ENCODE measurements at regions not wholly inside any gene's neighbourhood (a gene's known extent, or its start where the extent isn't known, plus 50 kb on each side); places are given as distances from the start of the nearest gene placed in this dataset.

DNA sequence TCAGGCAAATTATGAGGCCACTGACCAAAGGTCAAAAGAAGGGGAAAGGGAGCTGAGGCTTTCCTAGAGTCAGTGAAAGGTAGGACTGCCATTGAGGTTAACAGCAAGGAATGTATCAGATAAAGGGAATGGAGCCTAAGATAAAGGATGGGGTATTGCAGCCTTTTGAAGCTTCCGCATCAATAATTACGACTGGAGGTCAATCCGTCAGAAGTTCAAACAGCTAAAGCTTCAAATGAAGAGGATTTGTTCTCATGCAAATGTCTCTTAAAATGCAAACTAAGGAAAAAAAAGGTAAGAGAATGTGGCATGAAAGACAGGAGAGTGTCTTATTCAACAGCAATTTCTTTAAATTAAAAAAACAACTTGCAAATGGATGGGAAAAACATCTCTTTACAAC lies 341.1 kb upstream of the RGMB start:
- TF ChIP-seq, protein P1, sequence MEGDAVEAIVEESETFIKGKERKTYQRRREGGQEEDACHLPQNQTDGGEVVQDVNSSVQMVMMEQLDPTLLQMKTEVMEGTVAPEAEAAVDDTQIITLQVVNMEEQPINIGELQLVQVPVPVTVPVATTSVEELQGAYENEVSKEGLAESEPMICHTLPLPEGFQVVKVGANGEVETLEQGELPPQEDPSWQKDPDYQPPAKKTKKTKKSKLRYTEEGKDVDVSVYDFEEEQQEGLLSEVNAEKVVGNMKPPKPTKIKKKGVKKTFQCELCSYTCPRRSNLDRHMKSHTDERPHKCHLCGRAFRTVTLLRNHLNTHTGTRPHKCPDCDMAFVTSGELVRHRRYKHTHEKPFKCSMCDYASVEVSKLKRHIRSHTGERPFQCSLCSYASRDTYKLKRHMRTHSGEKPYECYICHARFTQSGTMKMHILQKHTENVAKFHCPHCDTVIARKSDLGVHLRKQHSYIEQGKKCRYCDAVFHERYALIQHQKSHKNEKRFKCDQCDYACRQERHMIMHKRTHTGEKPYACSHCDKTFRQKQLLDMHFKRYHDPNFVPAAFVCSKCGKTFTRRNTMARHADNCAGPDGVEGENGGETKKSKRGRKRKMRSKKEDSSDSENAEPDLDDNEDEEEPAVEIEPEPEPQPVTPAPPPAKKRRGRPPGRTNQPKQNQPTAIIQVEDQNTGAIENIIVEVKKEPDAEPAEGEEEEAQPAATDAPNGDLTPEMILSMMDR (IDR thresholded peaks at IDR 0.05) = no peak
- TF ChIP-seq ZNF232 (CRISPR knock-in tag; IDR thresholded peaks at IDR 0.05) = no peak
- no peak for TF ChIP-seq ZNF416 (CRISPR knock-in tag; IDR thresholded peaks at IDR 0.05)
- TF ChIP-seq, protein P2, sequence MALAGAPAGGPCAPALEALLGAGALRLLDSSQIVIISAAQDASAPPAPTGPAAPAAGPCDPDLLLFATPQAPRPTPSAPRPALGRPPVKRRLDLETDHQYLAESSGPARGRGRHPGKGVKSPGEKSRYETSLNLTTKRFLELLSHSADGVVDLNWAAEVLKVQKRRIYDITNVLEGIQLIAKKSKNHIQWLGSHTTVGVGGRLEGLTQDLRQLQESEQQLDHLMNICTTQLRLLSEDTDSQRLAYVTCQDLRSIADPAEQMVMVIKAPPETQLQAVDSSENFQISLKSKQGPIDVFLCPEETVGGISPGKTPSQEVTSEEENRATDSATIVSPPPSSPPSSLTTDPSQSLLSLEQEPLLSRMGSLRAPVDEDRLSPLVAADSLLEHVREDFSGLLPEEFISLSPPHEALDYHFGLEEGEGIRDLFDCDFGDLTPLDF (CRISPR knock-in tag; IDR thresholded peaks at IDR 0.05) = no peak
- no peak for TF ChIP-seq TP53 (CRISPR knock-in tag; IDR thresholded peaks at IDR 0.05)
- no peak for TF ChIP-seq ESRRA (CRISPR knock-in tag; IDR thresholded peaks at IDR 0.05; ENCODE audit: borderline replicate concordance)
- TF ChIP-seq, protein P3, sequence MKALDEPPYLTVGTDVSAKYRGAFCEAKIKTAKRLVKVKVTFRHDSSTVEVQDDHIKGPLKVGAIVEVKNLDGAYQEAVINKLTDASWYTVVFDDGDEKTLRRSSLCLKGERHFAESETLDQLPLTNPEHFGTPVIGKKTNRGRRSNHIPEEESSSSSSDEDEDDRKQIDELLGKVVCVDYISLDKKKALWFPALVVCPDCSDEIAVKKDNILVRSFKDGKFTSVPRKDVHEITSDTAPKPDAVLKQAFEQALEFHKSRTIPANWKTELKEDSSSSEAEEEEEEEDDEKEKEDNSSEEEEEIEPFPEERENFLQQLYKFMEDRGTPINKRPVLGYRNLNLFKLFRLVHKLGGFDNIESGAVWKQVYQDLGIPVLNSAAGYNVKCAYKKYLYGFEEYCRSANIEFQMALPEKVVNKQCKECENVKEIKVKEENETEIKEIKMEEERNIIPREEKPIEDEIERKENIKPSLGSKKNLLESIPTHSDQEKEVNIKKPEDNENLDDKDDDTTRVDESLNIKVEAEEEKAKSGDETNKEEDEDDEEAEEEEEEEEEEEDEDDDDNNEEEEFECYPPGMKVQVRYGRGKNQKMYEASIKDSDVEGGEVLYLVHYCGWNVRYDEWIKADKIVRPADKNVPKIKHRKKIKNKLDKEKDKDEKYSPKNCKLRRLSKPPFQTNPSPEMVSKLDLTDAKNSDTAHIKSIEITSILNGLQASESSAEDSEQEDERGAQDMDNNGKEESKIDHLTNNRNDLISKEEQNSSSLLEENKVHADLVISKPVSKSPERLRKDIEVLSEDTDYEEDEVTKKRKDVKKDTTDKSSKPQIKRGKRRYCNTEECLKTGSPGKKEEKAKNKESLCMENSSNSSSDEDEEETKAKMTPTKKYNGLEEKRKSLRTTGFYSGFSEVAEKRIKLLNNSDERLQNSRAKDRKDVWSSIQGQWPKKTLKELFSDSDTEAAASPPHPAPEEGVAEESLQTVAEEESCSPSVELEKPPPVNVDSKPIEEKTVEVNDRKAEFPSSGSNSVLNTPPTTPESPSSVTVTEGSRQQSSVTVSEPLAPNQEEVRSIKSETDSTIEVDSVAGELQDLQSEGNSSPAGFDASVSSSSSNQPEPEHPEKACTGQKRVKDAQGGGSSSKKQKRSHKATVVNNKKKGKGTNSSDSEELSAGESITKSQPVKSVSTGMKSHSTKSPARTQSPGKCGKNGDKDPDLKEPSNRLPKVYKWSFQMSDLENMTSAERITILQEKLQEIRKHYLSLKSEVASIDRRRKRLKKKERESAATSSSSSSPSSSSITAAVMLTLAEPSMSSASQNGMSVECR (CRISPR knock-in tag; IDR thresholded peaks at IDR 0.05; ENCODE audit: borderline replicate concordance) = no peak
- TF ChIP-seq, protein P4, sequence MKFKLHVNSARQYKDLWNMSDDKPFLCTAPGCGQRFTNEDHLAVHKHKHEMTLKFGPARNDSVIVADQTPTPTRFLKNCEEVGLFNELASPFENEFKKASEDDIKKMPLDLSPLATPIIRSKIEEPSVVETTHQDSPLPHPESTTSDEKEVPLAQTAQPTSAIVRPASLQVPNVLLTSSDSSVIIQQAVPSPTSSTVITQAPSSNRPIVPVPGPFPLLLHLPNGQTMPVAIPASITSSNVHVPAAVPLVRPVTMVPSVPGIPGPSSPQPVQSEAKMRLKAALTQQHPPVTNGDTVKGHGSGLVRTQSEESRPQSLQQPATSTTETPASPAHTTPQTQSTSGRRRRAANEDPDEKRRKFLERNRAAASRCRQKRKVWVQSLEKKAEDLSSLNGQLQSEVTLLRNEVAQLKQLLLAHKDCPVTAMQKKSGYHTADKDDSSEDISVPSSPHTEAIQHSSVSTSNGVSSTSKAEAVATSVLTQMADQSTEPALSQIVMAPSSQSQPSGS (CRISPR knock-in tag; IDR thresholded peaks at IDR 0.05; ENCODE audit: borderline replicate concordance, low read depth) = no peak
- TF ChIP-seq SMAD3 (CRISPR knock-in tag; IDR thresholded peaks at IDR 0.05; ENCODE audit: borderline replicate concordance) = no peak
- TF ChIP-seq ZNF219 (CRISPR knock-in tag; IDR thresholded peaks at IDR 0.05; ENCODE audit: borderline replicate concordance) = no peak
- TF ChIP-seq, protein P5, sequence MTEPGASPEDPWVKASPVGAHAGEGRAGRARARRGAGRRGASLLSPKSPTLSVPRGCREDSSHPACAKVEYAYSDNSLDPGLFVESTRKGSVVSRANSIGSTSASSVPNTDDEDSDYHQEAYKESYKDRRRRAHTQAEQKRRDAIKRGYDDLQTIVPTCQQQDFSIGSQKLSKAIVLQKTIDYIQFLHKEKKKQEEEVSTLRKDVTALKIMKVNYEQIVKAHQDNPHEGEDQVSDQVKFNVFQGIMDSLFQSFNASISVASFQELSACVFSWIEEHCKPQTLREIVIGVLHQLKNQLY (CRISPR knock-in tag; IDR thresholded peaks at IDR 0.05) = no peak
- TF ChIP-seq, protein P6, sequence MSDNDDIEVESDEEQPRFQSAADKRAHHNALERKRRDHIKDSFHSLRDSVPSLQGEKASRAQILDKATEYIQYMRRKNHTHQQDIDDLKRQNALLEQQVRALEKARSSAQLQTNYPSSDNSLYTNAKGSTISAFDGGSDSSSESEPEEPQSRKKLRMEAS (CRISPR knock-in tag; IDR thresholded peaks at IDR 0.05) = no peak
- TF ChIP-seq, protein P7, sequence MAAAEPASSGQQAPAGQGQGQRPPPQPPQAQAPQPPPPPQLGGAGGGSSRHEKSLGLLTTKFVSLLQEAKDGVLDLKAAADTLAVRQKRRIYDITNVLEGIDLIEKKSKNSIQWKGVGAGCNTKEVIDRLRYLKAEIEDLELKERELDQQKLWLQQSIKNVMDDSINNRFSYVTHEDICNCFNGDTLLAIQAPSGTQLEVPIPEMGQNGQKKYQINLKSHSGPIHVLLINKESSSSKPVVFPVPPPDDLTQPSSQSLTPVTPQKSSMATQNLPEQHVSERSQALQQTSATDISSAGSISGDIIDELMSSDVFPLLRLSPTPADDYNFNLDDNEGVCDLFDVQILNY (CRISPR knock-in tag; IDR thresholded peaks at IDR 0.05) = no peak
- TF ChIP-seq, protein P8, sequence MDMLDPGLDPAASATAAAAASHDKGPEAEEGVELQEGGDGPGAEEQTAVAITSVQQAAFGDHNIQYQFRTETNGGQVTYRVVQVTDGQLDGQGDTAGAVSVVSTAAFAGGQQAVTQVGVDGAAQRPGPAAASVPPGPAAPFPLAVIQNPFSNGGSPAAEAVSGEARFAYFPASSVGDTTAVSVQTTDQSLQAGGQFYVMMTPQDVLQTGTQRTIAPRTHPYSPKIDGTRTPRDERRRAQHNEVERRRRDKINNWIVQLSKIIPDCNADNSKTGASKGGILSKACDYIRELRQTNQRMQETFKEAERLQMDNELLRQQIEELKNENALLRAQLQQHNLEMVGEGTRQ (CRISPR knock-in tag; IDR thresholded peaks at IDR 0.05) = no peak

All from WTC11 (cell line).